AG09319 (cell line): ENCODE measurements at regions not wholly inside any gene's neighbourhood (a gene's known extent, or its start where the extent isn't known, plus 50 kb on each side); places are given as distances from the start of the nearest gene placed in this dataset.

Experiments used
- DNase-seq: peaks from one replicate; pipeline ENCODE4 v3.0.0-alpha.2; 2010; ENCODE audit warnings: low read depth; ENCODE audit errors: extremely low read depth
- TF ChIP-seq, protein P1 (sequence below): IDR thresholded peaks from 2 replicates; pipeline ENCODE4 v1.5.1; 2011; ENCODE audit warnings: low read depth, mild to moderate bottlenecking, inconsistent platforms, low read length, moderate library complexity

DNA sequence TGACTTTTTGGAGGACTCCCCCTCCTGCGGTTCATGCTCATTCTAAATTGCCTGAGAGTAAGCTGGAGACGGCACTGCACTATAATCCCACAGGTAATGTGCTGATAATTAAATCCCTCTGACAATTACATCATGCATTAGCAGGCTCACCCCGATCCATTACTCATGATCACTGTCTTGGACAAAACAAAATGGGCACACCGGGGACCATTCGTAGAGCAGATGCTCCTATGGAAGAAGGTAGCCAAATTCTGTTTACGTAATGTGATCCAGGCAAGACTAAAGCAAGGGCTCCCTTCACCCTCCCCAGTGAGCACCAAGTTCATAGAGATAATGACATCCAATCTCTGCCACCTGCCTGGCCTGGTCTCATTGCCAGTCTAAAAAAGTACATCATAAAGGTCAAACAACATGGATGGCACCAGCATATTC is 657.1 kb upstream of the SOX11 start:
- TF ChIP-seq, protein P1, sequence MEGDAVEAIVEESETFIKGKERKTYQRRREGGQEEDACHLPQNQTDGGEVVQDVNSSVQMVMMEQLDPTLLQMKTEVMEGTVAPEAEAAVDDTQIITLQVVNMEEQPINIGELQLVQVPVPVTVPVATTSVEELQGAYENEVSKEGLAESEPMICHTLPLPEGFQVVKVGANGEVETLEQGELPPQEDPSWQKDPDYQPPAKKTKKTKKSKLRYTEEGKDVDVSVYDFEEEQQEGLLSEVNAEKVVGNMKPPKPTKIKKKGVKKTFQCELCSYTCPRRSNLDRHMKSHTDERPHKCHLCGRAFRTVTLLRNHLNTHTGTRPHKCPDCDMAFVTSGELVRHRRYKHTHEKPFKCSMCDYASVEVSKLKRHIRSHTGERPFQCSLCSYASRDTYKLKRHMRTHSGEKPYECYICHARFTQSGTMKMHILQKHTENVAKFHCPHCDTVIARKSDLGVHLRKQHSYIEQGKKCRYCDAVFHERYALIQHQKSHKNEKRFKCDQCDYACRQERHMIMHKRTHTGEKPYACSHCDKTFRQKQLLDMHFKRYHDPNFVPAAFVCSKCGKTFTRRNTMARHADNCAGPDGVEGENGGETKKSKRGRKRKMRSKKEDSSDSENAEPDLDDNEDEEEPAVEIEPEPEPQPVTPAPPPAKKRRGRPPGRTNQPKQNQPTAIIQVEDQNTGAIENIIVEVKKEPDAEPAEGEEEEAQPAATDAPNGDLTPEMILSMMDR, result no peak

GRCh38 chr2:5036256-5036655 is 655.9 kb upstream of the SOX11 start:
- TF ChIP-seq, protein P1, result no peak
- DNase-seq, result no peak

More for the DNA sequence above, 657.1 kb upstream of the SOX11 start:
- no peak for DNase-seq

DNA sequence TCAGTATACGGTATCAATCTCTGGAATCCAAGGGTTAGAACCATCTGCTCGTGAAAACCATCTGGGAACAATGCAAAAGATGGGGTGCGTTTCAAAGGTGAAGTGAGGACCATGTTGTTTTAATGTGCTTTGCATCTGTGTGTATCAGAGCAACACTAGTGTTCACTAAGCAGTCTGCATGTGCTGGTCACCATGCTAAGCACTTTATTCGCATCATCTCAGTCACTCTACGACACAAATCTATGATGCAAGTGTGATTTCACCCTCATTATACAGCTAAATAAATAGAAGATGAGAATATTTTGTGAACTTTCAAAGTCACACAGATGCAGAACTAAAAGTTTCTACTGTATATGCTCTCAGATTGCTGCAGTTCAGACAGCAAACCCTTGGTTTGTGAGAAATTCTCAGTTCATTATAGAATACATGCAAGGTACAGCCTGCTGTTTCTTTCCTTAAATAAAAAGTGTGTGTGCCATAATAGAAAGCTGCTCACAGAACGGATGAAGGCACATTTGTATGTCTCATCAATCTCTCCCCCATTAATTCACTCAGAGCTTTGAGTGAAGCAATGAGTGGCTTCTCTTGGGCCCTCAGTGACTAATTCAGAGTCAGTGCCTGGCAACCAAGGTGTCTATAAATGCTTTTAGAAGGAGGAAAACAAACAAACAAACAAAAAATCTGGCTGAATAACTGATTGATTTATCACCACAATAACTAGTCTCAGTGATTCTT is 652.8 kb upstream of the SOX11 start:
- no peak for DNase-seq
- TF ChIP-seq, protein P1, result no peak

GRCh38 chr2:5040571-5040970 is 651.6 kb upstream of the SOX11 start:
- DNase-seq, result no peak
- TF ChIP-seq, protein P1, result no peak

DNA sequence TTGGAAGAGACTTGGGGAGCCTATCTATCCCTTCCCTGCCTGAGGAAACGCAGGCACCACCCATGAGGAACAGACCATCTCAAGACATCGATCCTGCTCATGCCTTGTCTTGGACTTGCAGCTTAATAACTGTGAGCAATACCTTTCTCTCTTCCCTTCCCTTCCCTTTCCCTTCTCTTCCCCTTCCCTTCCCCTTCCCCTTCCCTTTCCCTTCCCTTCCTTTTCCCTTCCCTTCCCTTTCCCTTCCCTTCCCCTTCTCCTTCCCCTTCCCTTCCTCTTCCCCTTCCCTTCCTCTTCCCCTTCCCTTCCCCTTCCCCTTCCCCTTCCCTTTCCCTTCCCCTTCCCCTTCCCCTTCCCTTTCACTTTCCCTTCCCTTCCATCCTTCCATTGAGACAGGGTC is 650.7 kb upstream of the SOX11 start:
- TF ChIP-seq, protein P1, result no peak
- DNase-seq, result no peak

DNA sequence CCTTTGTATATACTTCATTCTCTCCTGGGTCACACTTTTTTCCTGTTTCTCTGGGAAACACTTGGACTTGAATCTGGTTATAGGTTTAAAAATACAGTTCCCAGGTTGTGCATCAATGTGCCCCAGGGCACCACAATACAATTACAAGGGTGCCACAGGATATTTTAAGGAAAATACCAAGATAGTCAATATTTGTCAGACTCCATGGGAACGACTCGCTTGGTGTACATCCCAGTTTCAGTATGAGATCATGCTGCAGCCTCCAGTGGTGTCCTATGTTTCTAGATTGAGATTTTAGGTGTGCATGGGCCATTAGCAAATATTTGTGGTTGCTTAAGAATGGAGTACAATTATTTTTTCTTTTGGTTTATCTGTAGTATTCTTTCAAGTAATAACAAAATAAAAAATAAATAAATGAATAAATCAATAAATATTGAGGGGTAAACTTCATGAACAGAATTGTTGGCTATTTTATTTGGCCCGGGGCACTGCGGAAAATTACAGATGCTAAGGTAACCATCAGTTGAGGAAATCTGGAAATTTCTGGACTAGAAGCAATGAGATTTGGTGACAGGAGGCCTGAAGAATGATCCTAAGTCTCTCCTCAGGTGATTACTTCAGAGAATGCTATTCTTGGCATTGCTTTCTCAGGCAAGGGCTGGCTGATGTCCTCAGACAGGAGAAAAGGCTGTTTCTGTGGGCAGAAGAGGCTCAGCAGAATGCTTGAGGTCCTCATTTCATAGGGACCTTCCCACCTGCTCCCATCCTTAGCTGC is 649.3 kb upstream of the SOX11 start:
- TF ChIP-seq, protein P1, result no peak
- no peak for DNase-seq

DNA sequence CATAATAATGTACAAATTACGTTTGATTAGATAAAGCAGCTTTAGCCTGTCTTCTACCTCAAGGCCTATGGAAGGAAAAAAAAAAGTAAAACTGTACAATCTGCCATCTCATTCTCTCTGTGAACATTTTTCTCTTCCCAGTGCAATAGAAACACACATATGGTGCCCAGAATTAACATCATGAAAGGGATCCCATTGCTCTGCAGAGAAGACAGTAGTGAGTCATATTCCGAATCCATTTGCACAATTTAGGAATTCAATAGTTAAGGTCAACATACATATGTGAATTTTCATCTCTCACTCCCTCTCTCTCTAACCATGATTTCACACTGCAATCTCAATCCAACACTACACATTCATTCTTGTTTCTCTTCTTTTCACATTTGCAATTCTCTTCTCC is 640.9 kb upstream of the SOX11 start:
- TF ChIP-seq, protein P1, result no peak
- DNase-seq, result no peak
